ENCODE measurements at regions not wholly inside any gene's neighbourhood (a gene's known extent, or its start where the extent isn't known, plus 50 kb on each side); places are given as distances from the start of the nearest gene placed in this dataset.

- no peak for TF ChIP-seq CTCF (IDR thresholded peaks at IDR 0.05 in 2 of 3, conservative IDR thresholded peaks at IDR 0.05 in 1 of 3; ENCODE audit: insufficient read depth in 2 of 3, low read depth in 1 of 3, low read length in 3 of 3)
- TF ChIP-seq GABPB2 (CRISPR knock-in tag; conservative IDR thresholded peaks at IDR 0.05): no peak
- TF ChIP-seq CXXC5 (CRISPR knock-in tag; IDR thresholded peaks at IDR 0.05): no peak
Observed at GRCh38 chr4:16360694-16361262, 134.5 kb upstream of the TAPT1 start (continued).

GRCh38 chr4:16353165-16353564 is 126.9 kb upstream of the TAPT1 start:
- H3K4me1 ChIP-seq (replicated peaks in 1 of 2; ENCODE audit: control insufficient read depth in 2 of 2, insufficient read depth in 2 of 2, low read length in 2 of 2): no peaks in the 10 kb centered on the region
- ChIA-PET CTCF (ENCODE audit: low intra/inter-chr PET ratio) (no interaction called here), POLR2A (no interaction called here)
- no peaks in the 10 kb centered on the region for H3K79me2 ChIP-seq (ENCODE audit: control insufficient read depth, insufficient read depth, low read length)
- no peak for FAIRE-seq
- H3K36me3 ChIP-seq (ENCODE audit: control insufficient read depth, insufficient read depth, low read length): no peaks in the 10 kb centered on the region
- H4K20me1 ChIP-seq (replicated peaks; ENCODE audit: control insufficient read depth, insufficient read depth, low read length): no peaks in the 10 kb centered on the region
- H3K4me2 ChIP-seq (ENCODE audit: insufficient read depth, low read length): no peak overlapping the region
- no peaks in the 10 kb centered on the region for H3K9me3 ChIP-seq (replicated peaks; ENCODE audit: control insufficient read depth, insufficient read depth, low read depth, low read length)
- WGBS (ENCODE audit: insufficient coverage, low coverage, missing lambda C conversion rate): 1% methylated on average over 5 of the region's 5 CpGs
- in situ Hi-C loops (cut with MboI) (no loop called here), intact Hi-C loops (cut with micrococcal nuclease) (no loop called here)
- H3K9me1 ChIP-seq (ENCODE audit: control insufficient read depth, insufficient read depth, low read length): no peaks in the 10 kb centered on the region
- no peak for DNase-seq (ENCODE audit: extremely low read depth in 1 of 4, low spot score in 3 of 4)
- no peak overlapping the region for H2AFZ ChIP-seq (ENCODE audit: low read depth, low read length)
- H3K27ac ChIP-seq (ENCODE audit: extremely low read depth, low read depth, low read length): no peak overlapping the region
- no peaks in the 10 kb centered on the region; a peak in 1 of 5 replicates for H3K27me3 ChIP-seq (ENCODE audit: control insufficient read depth in 2 of 2, insufficient read depth in 2 of 2, low read length in 2 of 2)
- no TSS peak for BruUV-seq (replicated peaks)
- no peak overlapping the region for H3K4me3 ChIP-seq
- no peak overlapping the region for H3K9ac ChIP-seq (ENCODE audit: insufficient read depth in 1 of 2, low read depth in 2 of 2, low read length in 2 of 2)
- ATAC-seq: no peak
- TF ChIP-seq DMBX1 (CRISPR knock-in tag; IDR thresholded peaks at IDR 0.05; ENCODE audit: borderline replicate concordance) (no peak), MAFF (IDR thresholded peaks at IDR 0.05; ENCODE audit: low read length) (no peak), SRSF9 (IDR thresholded peaks at IDR 0.05; ENCODE audit: borderline replicate concordance, low read depth, low read length) (no peak), PKNOX1 (IDR thresholded peaks at IDR 0.05) (no peak), HEY1 (CRISPR knock-in tag; IDR thresholded peaks at IDR 0.05; ENCODE audit: borderline replicate concordance) (no peak), CCAR2 (IDR thresholded peaks at IDR 0.05; ENCODE audit: low read depth, low read length) (no peak), REST (IDR thresholded peaks at IDR 0.05; ENCODE audit: borderline replicate concordance) (no peak), REST (CRISPR knock-in tag; IDR thresholded peaks at IDR 0.05; ENCODE audit: low read depth) (no peak)
